ENCODE measurements at regions not wholly inside any gene's neighbourhood (a gene's known extent, or its start where the extent isn't known, plus 50 kb on each side); places are given as distances from the start of the nearest gene placed in this dataset.
"Not testable (repeated sequence)": the region's sequence is repeated elsewhere in the genome, so short reads cannot be mapped to it uniquely, and the experiment has no call there.

DNA sequence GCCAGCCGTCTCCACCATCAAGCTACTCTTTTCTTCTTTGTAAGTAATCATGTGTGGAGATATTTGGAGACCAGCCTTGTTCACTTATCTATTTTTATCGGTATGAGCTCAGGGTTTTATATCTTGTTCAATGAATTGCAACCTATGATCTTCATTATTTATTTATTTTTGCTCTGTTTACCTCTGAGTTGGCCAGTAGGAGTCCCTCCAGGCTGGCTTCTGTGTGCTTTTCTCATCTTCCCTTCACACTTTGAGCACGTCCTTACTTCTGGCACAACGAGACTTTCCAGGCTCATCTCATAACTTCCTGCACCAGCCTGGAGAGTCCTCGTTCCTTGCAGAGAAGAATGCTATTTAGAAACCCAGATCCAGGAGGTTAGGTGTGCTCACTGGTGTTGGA, 375.8 kb upstream of the PODXL start:
- DNase-seq = no peak

- no peak for DNase-seq
Observed at GRCh38 chr7:131931370-131931769, 374.9 kb upstream of the PODXL start.

GRCh38 chr7:131929632-131930031, 373.2 kb upstream of the PODXL start:
- no peak for DNase-seq

- DNase-seq = no peak
Observed at GRCh38 chr7:131927770-131928423, 371.5 kb upstream of the PODXL start.

GRCh38 chr7:131925636-131926035, 369.2 kb upstream of the PODXL start:
- no peak for DNase-seq

- DNase-seq = no peak
Observed at GRCh38 chr7:131924857-131925256, 368.4 kb upstream of the PODXL start.

DNA sequence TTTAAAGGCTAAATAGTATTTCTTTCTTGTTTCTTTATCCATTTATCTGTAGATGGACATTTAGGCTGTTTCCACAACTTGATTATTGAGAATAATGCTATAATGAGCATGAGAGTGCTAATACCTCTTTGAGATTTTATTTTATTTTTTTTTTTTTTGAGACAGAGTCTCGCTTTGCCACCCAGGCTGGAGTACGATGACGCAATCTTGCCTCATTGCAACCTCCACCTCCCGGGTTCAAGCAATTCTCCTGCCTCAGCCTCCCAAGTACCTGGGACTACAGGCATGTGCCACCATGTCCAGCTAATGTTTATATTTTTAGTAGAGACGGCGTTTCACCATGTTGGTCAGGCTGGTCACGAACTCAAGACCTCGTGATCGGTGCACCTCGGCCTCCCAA, 366.5 kb upstream of the PODXL start:
- DNase-seq = not testable (repeated sequence)

DNA sequence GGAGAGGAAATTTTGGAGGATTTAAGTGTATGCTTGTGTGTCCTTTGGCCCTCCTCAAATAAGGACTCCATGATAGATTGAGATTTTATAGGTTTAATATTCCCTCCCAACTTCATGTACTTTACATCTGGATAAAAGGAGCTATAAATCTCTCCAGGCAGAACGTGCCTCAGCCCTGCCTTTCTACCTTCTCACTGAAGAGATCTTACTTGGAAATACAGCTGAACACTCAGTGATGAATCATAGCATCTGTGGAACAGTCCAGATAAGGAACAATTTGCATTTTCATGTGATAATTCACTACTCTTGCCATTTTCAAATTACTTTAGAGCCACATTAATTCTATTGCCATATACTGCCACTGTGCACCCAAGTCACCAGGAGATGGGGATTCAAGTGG, 364.6 kb upstream of the PODXL start:
- no peak for DNase-seq

DNA sequence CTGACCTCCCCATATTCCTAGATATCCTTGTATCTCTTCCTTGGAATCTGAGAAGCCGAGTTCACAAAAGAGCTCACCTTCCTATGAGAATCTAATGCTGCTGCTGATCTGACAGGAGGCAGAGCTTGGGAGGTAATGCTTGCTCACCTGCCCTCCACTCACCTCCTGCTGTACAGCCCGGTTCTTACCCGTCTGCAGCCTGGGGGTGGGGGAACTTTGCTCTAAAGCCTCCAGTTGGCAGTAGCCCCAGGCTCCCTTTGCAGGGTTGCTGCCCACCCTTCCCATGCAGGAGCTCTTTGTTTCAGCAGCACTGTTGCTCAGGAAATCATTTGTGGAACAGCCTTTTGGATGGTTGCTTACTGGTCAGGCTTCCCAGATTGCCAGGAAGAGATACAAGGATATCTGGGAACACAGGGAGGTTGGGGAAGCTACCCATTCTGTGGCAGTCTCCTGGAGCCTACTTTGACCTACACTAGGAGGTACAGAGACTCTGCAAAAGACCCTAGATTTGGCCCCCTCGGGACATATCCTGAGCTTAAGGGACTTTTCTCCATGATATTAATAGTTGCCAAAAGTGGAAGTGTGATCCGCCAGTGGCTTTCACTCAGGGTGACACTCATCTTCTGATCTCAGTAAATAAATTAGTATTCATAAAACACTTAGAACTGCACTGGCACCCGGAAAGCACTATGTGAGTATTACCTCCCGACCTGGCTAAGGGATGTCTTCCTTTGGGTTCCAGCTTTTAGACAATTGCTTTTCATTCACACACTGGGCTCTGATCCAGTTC, 363.7 kb upstream of the PODXL start:
- no peak for DNase-seq

GRCh38 chr7:131911112-131911511, 354.7 kb upstream of the PODXL start:
- no peak for DNase-seq

- no peak for DNase-seq
Observed at GRCh38 chr7:131909151-131909768, 352.8 kb upstream of the PODXL start.

DNA sequence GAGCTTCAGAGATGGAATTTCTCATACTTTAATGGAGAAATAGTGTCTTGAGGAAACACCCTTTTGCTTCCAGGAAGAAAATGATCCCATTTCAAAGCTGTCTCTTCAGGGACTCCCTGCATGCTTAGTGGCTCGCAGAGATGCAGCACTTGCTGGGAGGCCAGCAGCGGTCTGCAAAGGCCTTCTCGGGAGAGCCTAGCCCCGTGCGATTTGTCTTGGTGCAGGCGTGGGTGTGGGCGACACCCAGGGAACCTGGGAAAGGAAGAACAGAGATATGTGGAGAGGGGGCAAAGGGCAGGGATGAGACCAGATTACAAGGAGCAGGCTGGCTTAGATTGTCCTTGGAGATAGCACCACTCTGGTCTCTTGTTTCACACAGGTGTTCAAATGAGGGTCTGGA, 352.3 kb upstream of the PODXL start:
- DNase-seq = no peak

GRCh38 chr7:131905471-131905973, 349.1 kb upstream of the PODXL start:
- no peak for DNase-seq

DNA sequence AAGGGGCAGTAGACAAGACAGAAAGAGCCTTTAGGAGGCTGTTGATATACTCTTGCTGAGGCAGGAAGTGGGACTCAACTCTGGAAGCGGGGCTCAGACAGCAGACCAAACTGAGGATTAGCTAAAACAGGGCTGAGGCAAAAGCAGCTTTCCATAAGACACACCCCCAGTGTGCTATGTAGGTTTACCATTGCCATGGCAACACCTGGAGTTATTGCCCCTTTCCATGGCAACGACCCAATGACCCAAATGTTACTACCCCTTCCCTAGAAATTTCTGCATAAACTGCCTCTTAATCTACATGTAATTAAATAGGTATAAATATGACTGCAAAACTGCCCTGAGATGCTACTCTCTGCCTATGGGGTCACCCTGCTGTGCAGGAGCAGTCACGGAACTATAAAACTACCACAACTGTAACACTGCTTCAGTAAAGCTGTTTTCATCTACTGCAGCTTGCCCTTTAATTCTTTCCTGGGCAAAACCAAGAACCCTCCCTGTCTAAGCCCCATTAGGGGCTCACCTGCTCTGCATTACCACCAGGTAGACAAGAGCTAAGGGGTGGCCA, 348.4 kb upstream of the PODXL start:
- no peak for DNase-seq

DNA sequence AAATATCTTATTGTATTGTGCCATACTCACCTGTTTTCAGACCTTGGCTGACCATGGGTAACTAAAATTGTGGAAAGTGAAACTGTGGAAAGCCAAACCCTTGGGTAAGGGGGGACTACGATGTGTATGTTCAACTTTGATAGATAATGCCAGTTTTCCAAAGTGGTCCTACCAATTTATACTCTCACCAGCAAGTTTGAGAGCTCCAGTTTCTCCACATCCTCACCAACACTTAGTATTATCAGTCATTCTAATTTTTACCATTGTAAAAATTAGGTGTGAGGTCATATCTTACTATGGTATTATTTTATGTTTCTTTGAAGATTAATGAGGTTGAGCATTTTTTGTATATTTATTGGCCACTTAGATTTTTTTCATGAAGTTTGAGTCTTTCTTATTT, 346.9 kb upstream of the PODXL start:
- DNase-seq = no peak

DNA sequence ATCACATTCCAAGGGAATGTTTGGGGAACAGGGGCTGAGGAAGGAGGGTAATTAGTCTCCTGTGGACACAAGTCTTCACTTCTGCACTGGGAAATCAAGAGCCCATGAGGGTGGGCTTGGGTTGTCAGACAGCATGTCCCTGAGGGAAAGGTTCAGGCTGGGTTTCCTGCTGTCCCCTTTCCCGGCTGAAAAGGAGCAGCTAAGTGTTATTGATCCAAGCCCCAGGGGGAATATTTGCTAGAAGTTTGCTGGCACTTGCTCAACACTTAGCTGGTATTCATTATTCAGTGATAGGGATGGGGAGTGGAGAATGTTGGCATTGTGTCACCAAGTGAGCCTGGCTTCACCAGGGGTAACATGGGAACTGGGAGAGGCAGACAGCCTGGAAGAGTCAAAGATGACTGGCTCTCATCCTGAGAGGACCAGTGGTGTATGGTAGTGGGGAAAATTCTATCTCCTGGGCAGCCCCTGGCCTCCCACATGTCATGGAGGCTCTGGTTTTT, 344.4 kb upstream of the PODXL start:
- no peak for DNase-seq

DNA sequence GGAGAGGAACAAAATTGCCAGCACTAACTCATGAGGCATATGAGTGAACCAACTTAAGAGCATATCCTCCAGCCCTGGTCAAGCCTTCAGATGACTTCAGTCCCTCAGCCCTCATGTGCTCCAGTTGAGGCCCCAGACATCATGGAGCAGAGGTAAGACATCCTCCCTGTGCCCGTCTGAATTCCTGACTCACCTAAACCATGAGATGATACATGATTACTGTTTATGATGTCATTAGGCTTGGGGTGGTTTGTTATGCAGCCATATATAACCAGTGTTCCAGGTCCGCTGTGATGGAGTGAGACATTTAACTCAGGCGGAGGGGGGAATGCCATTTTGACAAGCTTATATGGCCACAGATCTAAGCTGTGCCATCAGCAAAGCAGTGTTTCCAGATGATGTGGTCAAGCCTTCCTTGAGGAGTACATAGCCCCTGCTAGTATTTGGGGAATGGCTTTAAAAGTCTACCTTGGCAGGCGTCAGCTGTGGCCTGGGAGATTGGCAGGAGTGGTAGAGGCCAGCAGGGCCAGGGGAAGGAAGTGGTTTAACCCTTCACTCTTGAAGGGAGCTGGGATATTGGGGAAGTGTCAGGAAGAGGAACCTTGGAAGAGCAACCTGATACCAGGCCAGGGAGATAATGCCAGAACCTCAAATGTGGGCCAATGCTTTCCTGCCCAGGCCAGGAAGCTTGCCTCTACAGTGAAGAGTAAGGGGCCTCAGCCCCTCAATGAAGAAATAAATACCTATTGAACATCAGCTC, 343.0 kb upstream of the PODXL start:
- DNase-seq = no peak

- no peak for DNase-seq
Observed at GRCh38 chr7:131898418-131898817, 342.0 kb upstream of the PODXL start.

DNA sequence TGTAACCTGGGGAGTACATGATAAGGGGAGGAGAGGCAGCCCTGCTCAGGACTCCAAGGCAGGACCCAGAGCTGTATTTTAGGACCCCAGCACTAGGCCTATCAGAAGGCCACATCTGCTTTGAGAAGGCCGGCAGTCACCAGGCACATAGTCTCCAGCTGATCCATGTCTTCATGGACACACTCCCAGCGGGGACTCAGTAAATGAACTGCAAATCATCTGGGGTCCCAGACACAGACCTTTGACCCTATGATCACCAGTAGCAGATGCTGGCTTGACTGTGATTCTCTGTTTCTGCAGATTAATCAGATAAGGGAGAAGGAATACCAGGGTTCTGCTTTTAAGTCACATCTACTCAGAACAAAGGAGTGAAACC, 341.4 kb upstream of the PODXL start:
- no peak for DNase-seq

- no peak for DNase-seq
Observed at GRCh38 chr7:131897016-131897789, 340.8 kb upstream of the PODXL start.

- DNase-seq = no peak
Observed at GRCh38 chr7:131896165-131896863, 339.9 kb upstream of the PODXL start.
